NCI-H510A treated with DMSO at 0.1 percent for 48 hours (cell line): ENCODE measurements at regions not wholly inside any gene's neighbourhood (a gene's known extent, or its start where the extent isn't known, plus 50 kb on each side); places are given as distances from the start of the nearest gene placed in this dataset.
"Not testable (repeated sequence)": the region's sequence is repeated elsewhere in the genome, so short reads cannot be mapped to it uniquely, and the experiment has no call there.

Experiments used
- DNase-seq: peaks from one replicate; lab custom pipeline; 2025; lab: John Stamatoyannopoulos, UW

- DNase-seq: no peak
Measured at GRCh38 chr13:76620036-76620435, 266.2 kb downstream of the KCTD12 start.

DNA sequence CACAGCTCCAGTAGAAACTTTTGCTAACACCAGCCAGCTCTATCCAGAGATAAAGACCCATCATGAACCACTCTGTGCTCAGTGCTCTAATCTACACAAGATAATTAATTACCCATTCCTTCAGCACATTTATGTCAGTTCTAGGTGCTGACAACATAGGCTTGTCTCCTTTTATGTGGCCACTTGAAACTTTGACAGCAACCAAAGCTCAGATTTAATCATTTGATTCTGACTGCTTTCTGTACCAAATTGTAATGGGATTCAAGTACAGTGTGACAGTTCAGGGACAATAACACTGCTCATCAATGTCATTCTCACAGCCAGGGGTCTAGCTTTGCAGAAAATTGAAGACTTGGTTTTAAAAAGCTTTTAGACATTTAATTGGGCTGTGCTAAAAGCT, 266.6 kb downstream of the KCTD12 start:
- no peak for DNase-seq

DNA sequence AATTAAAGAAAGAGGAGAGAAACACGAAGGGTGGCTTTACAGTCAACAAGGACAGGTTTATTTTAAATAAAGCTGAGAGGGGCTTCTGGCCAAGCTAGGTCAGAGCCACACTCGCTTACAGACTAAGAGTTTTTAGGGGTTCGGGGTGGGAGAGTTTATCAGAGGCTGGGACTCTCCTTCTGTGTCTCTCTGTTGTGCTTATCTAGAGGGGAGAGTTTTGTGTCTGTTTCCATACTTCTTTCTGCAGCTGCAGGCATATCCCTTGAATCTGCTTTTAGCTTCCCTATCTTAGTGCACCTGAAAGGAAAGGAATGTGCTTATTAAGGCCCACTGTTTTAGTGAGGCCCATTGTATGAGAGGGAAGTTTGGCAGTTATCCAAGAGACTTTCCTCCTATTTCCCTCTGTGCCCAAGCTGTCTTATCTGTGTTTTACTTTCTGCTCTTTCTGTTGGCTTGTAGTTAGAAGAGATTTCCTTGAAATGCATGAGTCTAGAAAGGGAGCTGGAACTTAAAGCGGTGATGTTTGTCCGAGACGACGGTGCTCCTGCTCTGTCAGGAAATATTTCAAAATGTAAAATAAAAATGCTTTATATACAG, 275.3 kb downstream of the KCTD12 start:
- DNase-seq: no peak

GRCh38 chr13:76609643-76610042, 276.6 kb downstream of the KCTD12 start:
- DNase-seq: no peak

GRCh38 chr13:76607866-76608265, 278.3 kb downstream of the KCTD12 start:
- no peak for DNase-seq

DNA sequence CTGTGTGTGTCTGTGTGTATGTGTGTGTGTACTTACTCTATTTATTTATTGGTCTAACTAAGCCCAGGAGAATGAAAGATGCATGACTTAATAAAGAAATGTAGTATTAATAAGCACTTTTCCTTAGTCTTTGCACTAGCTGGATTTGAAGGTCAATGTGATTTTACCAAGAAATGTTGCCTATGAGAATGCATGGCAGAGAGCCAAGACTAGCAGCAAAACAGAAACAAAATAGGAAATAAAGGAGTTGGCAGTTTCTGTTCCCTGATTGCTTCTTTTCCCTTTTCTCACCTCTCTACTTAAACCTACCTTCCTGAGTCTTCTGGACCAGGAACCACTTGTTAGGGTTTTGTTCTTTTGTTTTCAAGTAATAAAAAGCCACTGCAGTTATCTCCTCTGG, 286.1 kb downstream of the KCTD12 start:
- DNase-seq: no peak

DNA sequence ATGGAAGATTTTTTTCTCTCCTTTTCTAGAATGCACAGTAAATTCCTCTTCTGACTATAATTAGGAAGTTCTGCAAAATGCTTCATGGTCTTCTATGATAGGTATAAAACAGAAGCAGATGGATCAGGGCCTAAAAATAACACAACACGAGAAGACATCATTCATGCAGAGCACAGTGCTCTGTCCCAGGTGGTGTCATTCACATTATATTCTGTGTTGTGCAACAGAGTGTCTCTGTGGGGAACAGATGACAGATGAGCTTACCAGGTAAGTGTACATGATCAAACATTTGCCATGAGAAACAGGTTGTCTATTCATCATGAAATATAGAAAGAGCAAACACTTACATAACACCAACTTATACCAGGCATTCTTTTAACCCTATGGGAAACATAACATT, 288.3 kb downstream of the KCTD12 start:
- peak; percentile 14 for DNase-seq

DNA sequence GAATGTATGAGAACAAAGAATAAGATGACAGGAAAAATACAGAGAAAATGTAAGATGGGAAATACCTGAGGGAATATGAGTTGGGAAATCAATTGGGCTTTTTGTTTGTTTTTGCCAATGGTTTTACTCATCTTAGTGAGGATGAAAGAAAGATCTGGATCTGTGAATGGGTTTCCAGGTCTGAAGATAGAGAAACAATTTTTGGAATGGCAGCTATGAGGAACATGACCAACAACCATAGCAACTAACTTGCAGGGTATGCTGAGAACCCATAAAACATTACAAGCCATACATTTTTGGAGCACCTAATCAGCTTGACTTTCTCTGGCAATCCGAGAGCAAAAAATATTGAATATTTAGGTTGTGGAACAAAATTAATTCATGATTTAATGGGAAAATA, 290.0 kb downstream of the KCTD12 start:
- DNase-seq: no peak

DNA sequence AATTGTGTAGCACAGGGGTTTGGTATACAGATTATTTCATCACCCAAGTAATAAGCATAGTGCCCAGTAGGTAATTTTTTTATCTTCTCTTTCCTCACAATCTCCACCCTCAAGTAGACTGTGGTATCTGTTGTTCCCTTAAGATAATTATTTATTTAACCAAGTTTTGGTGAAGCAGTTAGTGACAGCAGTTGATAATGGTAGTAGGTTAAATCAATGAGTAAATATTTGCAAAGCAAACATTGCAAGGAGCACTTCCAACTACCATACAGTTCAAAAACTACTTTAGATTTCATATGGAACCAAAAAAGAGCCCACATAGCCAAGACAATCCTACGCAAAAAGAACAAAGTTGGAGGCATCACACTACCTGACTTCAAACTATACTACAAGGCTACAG, 291.8 kb downstream of the KCTD12 start:
- no peak for DNase-seq

GRCh38 chr13:76586842-76587241, 299.4 kb downstream of the KCTD12 start:
- no peak for DNase-seq

DNA sequence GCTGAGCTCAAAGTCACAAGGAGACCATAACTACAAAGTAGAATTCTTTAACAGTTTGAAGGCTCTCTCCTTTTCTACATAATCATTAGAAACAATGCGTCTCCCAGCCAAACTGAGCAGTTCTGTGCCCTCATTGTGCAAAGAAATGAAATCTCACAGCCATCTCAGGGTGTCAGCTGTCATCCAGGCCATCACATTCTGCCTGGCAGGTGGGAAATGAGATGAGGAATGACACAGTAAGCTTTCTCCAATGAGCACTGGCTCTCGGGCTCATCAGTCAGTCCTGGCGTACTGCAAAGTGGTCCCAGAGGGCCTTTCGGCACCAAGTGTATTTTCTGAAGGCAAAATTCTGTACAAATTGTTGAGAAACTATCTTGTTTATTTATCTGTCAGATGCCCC, 306.5 kb downstream of the KCTD12 start:
- DNase-seq: no peak

- DNase-seq: not testable (repeated sequence)
Measured at GRCh38 chr13:76575634-76576033, 310.6 kb downstream of the KCTD12 start.

- no peak for DNase-seq
Measured at GRCh38 chr13:76570510-76570971, 315.7 kb downstream of the KCTD12 start.

DNA sequence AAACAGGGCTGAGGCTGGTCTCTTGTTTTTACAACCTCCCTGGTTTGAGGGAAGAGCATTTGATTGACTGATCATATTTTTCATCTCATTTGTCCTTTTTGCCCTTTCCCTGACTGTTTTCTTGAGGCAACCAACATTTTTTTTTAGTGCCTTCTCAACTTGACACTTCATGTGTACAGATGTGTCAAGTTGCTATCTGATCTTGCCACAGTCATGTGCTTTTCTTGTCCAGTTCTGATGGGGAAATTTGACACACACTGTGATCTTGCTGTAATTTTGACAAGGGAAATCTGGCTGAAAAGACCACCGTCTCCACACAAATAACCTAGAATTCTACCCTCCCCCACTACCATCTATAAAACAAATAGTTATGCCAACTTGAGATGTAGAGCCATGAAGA, 329.6 kb downstream of the KCTD12 start:
- DNase-seq: no peak

DNA sequence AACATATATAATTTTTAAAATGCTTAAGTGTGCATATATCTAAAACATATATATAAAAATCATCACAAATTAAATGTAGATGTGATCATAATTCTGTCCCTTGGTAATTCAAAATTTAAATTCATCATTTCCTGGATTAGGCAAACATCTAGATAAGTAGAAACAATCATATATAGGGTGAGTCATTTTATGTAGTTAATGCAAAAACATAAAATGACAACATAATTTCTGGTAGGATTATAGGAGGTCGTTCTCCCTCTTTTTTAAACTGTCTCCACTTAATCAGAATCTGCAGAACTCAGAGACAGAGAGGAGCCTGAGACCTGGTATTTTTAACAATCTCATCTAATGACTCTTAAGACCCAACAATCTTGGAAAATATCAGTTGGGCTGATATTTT, 333.4 kb downstream of the KCTD12 start:
- no peak for DNase-seq

DNA sequence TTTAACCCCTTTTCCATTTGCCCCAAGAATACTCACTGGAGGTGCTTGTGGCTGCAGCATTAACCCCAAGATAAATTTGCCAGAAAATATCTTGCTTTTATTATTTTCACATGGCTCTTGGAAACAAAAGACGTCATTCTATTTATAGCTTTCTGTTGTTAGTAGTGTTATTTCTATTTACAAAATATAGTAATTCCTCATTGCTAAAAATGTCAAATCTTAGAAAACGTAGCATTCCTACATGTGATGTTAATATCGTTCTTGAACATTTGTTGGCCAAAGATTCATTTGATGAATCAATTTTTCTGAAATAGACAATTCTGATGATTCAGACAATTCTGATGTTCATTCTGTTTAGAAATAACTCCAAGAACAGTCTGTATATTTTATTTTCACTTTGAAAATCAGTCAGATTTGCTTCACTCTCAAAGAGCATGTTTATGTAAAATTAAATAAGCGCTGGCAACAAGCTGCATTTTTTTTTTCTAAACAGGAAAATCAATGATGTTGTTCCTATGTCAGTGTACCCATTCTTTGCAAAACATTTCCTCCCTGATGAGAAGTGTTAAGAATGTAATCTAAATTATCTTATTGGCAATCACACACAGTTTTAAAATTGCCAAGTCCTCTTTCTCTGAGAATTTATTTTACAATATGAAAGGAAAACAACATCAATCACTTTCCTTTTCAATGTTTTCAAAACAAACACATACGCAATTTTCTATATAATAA, 334.0 kb downstream of the KCTD12 start:
- no peak for DNase-seq

DNA sequence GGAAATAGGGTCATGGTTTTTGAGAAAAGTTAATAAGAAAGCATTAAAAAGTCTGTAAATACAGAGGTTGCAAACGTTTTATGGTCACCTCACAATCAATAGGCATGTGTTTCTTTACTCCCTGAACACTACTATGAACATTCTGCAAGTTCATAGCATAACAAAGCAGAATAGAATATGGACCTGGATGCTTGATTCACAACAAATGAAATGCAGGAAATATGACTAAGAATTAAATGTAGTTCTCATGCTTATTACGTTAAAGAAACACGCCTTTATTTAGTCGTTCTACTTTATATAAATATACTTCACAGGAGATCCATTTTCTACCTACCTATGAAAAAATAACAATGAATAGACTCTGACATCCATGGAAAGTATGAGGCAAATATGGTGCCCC, 344.0 kb downstream of the KCTD12 start:
- no peak for DNase-seq

DNA sequence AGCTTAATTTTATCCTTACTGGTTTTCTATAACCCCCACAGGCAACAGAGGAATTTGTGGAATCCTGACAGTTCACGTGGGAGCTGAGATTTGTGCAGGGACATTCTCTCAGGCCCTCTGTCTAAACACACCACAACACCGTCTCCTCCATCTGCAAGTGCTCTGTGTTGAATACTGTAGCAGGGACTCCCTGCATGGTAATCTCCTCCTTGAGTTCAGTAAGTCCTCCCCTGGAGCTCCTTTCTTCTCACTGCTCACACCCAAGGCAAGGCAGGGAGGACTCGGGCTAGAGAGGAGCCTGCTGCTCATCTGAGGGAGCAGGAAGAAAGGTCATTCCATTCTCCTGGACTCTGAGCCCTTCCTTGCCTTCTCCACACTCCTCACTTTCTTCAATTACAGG, 348.2 kb downstream of the KCTD12 start:
- DNase-seq: no peak

GRCh38 chr13:76533251-76533650, 353.0 kb downstream of the KCTD12 start:
- no peak for DNase-seq

- no peak for DNase-seq
Measured at GRCh38 chr13:76527041-76527440, 359.2 kb downstream of the KCTD12 start.

- DNase-seq: no peak
Measured at GRCh38 chr13:76523740-76524340, 362.4 kb downstream of the KCTD12 start.

DNA sequence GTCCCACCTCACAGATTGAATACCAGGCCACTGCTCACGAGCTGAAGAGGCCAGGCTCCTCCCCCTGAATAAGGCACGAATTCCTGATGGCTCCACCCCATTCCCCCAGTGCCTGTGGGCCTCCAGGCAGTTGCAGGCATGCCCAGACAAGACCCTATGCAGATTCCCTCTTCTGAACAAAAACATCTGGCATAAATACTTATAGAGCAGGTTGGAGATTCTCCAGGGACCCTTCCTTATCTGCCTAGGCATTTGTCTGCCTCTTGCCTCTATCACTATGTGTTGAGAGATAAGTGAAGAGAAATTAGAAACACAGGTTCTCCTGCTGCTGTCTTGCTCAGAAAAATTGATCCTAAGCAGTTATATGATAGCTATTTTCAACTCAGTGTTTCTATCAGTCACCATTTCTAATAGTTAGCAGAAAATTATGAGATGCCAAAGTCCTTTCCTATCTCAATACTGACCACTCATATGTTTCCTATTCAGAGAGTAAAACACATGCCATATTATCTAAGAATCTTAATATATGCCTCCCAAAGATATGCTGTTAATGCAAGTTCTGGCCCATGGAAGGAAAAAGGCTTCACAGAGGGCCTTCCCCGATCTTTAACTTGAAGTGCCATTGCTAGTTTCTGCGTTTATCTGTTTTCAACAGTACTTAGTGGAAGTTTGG, 364.0 kb downstream of the KCTD12 start:
- DNase-seq: no peak

DNA sequence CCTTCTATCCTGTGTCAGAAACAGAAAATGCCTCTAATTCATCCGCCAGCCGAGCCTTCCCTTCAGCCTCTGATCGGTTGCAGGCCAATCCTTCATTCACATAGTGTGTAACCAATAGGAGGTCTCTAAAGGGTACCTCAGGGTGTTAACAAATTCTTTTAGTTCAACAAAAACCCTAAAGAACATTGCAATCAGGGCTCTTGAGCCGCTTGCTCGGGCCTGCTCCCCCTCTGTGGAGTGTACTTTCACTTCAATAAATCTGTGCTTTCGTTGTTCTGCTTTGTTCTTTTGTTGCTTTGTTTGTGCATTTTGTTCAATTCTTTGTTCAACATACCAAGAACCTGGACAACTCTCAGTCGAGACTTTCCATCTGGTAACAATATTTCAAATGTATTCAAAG, 366.5 kb downstream of the KCTD12 start:
- DNase-seq: no peak
